Sigmoid colon (tissue), 4 donors: ENCODE measurements at regions not wholly inside any gene's neighbourhood (a gene's known extent, or its start where the extent isn't known, plus 50 kb on each side); places are given as distances from the start of the nearest gene placed in this dataset.

Experiments used
- CTCF ChIP-seq, 4 experiments: fragments of 450-650 bp in 3 of 4; fragments of 200-600 bp in 1 of 4; IDR thresholded peaks; one replicate each; pipeline ENCODE4 v1.5.1; 2016 to 2019; ENCODE audit warnings: antibody characterized with exemption in 4 of 4, mild to moderate bottlenecking in 3 of 4, moderate library complexity in 2 of 4
- EP300 ChIP-seq, 4 donors: sonication (generic); formaldehyde crosslinking; IDR thresholded peaks; one replicate each; pipeline ENCODE4 v1.6.1; 2017; ENCODE audit warnings: antibody characterized with exemption in 4 of 4
- POLR2A ChIP-seq, 2 donors: fragments of 450-650 bp; IDR thresholded peaks; one replicate each; pipeline ENCODE4 v1.6.1; 2016; ENCODE audit warnings: antibody characterized with exemption in 2 of 2, mild to moderate bottlenecking in 2 of 2, moderate library complexity in 2 of 2
- POLR2AphosphoS5 ChIP-seq, 4 donors: sonication (generic); formaldehyde crosslinking; IDR thresholded peaks; one replicate each; pipeline ENCODE4 v1.6.1; 2017; ENCODE audit warnings: antibody characterized with exemption in 4 of 4

DNA sequence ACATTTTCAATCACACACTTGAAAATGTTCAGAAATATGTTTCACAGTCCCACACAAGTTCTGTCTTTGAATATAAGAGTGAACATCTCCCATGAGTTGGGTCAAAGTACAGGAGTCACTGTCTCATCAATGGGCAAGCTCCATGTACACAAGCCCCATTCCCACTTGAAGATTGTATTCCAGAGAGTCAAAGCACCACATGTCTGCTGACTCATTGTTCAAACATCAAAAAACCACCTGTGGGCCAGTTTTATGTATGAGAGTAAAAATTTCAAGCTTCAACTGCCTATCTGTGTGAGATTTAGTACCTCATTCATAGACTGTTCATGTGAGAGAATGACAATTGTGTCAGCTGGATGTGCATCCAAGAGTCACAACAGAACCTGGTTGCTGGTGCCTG is 1174.4 kb upstream of the AMELY start:
- TF ChIP-seq CTCF (IDR thresholded peaks at IDR 0.05) (no peak), EP300 (IDR thresholded peaks at IDR 0.05) (no peak), POLR2A (IDR thresholded peaks at IDR 0.05) (no peak), POLR2AphosphoS5 (IDR thresholded peaks at IDR 0.05) (no peak)
